Superior temporal gyrus (tissue), 1 donor: ENCODE measurements at regions not wholly inside any gene's neighbourhood (a gene's known extent, or its start where the extent isn't known, plus 50 kb on each side); places are given as distances from the start of the nearest gene placed in this dataset.
"Not testable (repeated sequence)": the region's sequence is repeated elsewhere in the genome, so short reads cannot be mapped to it uniquely, and the experiment has no call there.

Source experiments
- DNase-seq: peaks from one replicate; pipeline ENCODE4 v3.0.0-alpha.2; 2016; ENCODE audit errors: extremely low spot score

- no peak for DNase-seq
Measured at GRCh38 chr13:100812982-100813584, 138.5 kb upstream of the TMTC4 start.

- DNase-seq = no peak
Measured at GRCh38 chr13:100811928-100812327, 137.3 kb upstream of the TMTC4 start.

GRCh38 chr13:100811024-100811865 lies 136.7 kb upstream of the TMTC4 start:
- no peak for DNase-seq

- no peak for DNase-seq
Measured at GRCh38 chr13:100810481-100810880, 135.9 kb upstream of the TMTC4 start.

- DNase-seq = no peak
Measured at GRCh38 chr13:100809856-100810255, 135.3 kb upstream of the TMTC4 start.

GRCh38 chr13:100809129-100809390 lies 134.5 kb upstream of the TMTC4 start:
- no peak for DNase-seq

GRCh38 chr13:100808330-100809128 lies 133.9 kb upstream of the TMTC4 start:
- DNase-seq = peak; percentile 75

- DNase-seq = no peak
Measured at GRCh38 chr13:100803091-100803490, 128.5 kb upstream of the TMTC4 start.

GRCh38 chr13:100800283-100800875 lies 125.8 kb upstream of the TMTC4 start:
- no peak for DNase-seq

- no peak for DNase-seq
Measured at GRCh38 chr13:100798739-100799361, 124.3 kb upstream of the TMTC4 start.

GRCh38 chr13:100797921-100798320 lies 123.3 kb upstream of the TMTC4 start:
- no peak for DNase-seq

GRCh38 chr13:100796463-100796862 lies 121.9 kb upstream of the TMTC4 start:
- no peak for DNase-seq

- DNase-seq = no peak
Measured at GRCh38 chr13:100794575-100794974, 120.0 kb upstream of the TMTC4 start.

- DNase-seq = peak; percentile 43
Measured at GRCh38 chr13:100790405-100790804, 115.8 kb upstream of the TMTC4 start.

GRCh38 chr13:100789968-100790367 lies 115.4 kb upstream of the TMTC4 start:
- DNase-seq = no peak

GRCh38 chr13:100789481-100789880 lies 114.9 kb upstream of the TMTC4 start:
- DNase-seq = peak; percentile 88

GRCh38 chr13:100789025-100789424 lies 114.4 kb upstream of the TMTC4 start:
- no peak for DNase-seq

GRCh38 chr13:100788540-100788939 lies 113.9 kb upstream of the TMTC4 start:
- no peak for DNase-seq

- DNase-seq = no peak
Measured at GRCh38 chr13:100787899-100788298, 113.3 kb upstream of the TMTC4 start.

- DNase-seq = not testable (repeated sequence)
Measured at GRCh38 chr13:100776686-100777085, 102.1 kb upstream of the TMTC4 start.

GRCh38 chr13:100773923-100774663 lies 99.5 kb upstream of the TMTC4 start:
- DNase-seq = no peak
